Hematopoietic multipotent progenitor cell treated with erythropoietin and hydrocortisone succinate and interleukin-3 and kit ligand, for 15 days (in vitro differentiated cells): ENCODE measurements at regions not wholly inside any gene's neighbourhood (a gene's known extent, or its start where the extent isn't known, plus 50 kb on each side); places are given as distances from the start of the nearest gene placed in this dataset.

Experiments
- DNase-seq: peaks from one replicate; pipeline ENCODE4 v3.0.0-alpha.2; 2015; ENCODE audit warnings: low spot score

DNA sequence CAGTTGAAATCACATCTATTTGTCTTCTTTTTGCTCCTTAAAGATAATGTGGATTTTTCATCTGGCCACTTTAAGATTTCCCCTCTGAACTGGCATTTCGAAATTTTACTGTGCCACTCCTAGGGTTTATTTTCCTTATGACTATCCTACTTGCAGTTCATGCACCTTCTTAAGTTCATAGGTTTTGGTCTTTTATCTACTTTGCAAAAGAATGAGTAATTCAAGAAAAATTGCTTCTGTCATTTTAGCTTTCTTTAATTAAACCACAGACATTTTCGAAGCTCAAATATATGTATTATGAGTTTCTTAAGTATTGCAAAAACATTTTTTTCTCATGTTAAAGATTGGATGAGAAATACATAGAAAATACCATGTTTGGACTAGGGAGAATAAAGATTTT, 1244.8 kb upstream of the TMPRSS15 start:
- no peak for DNase-seq

DNA sequence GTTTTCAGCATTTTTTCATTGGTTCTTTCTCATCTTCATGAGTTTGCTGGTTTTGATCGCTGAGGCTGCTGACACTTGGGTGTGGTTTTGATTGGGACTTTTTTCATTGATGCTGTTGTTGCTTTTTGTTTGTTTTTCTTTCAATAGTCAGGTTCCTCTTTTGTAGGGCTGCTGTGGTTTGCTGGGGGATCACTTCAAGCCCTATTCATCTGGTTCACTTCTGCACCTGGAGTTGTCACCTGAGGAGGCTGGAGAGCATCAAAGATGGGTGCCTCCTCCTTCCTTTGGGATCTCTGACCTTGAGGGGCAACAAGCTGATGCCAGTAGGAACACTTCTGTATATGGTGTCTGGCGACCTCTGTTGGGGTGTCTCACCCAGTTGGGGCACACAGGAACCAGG, 1279.9 kb upstream of the TMPRSS15 start:
- DNase-seq: no peak

DNA sequence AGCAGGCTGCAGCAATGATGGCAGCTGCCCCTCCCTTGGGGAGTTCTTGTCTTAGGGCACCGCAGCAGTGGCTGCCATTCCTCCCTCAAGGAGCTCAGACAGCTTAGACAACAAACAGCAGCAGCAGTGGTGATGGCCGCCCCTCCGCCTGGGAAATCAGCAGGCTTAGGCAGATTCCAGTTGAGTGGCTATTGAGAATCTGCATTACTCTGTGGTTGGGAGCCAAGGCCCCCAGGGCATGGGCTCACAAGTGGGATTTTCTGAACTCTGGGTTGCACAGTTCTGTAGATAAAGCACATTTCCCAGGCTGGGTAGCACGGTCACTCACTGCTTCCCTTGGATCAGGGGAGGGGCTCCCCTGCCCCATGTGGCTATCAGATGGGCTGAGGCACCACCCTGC, 1280.7 kb upstream of the TMPRSS15 start:
- no peak for DNase-seq

DNA sequence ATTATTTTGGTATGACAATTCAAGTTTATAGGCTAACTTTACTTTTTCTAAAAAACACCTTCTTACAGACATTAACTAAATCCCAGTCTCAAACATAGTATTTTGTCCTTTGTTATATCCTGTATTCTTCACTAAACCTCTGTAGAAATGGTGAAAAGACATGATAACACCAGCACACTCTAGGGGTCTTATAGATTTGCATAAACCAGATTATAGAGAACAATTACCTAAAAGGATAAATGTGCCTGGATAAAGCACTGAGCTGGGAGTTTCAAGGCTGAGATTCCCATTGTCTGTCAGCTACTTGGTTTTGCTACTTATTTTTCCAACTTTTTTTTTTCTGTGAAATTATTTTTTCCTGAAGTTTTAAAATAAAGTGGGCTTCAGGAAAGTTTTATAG, 1288.6 kb upstream of the TMPRSS15 start:
- DNase-seq: no peak

DNA sequence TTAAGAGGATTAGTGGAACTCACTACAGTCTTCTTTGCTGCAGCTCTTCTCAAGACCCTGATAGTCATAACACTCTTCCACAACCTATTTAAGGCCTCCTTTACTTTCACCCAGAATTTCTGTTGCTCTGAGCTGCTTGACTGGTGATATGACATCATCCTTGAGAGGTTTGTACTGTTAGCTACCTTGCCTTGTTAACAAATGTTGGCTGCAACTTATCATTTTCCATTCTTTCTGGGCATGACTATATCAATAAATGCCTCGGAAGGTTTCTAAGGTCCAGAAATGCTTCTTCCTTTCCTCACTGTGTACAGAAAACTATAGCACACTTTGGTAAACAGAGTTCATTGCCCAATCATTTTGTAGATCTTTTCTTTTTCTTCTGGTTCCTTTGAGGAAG, 1292.2 kb upstream of the TMPRSS15 start:
- no peak for DNase-seq

DNA sequence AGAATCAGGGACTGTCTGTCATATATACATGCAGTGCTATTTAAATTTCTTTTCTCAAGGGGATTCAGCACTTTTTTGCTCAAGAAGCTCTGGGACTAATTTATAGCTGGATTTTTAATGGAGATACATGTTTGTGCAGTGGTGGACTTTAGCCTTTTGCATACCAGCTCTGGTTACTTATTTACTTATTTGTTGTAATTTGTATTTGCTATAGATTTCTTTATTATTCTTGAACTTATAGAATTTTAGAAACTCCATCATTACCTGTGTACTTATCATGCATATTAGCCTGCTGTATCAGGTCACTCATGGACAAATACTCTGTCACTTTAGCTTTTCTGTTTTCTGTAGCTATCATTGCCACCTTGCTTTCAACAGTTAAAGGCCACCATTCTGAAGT, 1296.9 kb upstream of the TMPRSS15 start:
- DNase-seq: no peak

DNA sequence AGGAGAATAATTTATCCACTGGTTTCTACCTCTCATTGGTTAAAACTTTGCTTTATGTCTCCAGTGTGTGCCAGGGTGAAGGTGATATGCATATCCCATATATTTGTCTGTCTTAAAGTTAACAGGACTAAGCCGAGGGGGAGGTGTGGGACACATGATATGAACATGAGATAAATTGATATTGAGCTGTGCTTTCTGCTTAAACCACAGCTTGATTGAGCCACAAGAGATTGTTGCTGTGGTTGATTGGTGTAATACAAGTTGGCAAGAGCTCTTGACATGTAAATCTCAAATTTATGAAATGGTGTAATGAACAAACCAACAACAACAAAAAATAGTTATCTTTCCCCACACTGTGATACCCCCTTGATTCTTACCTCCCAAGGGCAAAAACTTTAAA, 1295.5 kb upstream of the NCAM2 start:
- no peak for DNase-seq

DNA sequence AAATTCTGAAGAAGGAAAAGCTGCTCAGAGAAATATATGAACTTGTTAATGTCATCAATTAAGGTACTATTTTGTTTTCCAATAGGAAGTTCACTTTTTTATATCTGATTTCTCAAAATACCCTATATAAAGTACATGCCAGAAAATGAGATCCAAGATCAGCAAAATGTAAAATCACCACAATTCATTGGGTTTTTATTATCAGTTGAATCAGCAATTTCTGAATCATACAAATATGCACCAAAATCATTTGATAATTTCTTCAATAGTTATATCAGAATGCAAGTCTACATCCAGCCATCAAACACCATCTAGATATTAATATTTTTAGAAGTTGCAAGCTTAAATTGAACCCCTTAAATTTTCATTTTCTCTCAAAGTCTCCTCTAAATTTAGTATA, 1293.4 kb upstream of the NCAM2 start:
- DNase-seq: no peak

DNA sequence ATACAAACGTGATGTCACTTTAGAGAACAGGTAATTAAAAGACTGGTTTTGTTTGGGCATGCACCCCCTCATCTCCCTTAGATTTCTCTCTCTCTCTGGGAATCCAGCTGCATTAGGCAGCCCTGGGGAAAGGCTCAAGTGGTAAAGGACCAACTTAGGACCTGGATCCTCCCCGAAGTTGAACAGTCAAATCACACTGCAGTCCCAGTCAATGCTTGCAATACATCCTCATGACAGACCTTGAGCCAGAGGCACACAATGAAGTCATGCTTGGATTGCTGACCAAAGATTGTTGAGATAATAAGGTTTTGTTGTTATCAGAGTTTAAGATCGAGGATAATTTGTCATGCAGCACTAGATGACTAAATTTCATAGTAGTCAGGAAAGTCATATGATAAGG, 1285.8 kb upstream of the NCAM2 start:
- no peak for DNase-seq

DNA sequence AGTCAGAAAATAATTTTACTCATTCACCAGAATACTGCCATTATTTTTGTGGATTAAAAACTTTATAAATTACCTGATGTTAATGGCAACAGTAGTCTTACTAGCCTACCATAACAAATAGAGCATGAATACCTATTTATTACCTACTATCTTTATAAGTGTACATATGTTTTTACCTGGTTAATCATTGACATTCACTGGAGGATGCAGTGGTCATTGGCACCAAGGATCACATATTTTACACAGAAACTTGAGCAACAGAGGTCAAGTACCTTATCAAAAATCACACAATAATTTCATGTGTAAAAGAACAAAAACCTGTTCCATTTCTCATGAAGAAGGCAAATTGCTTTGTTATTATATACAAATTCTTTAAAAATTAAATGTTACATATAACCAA, 1284.9 kb upstream of the NCAM2 start:
- DNase-seq: no peak

DNA sequence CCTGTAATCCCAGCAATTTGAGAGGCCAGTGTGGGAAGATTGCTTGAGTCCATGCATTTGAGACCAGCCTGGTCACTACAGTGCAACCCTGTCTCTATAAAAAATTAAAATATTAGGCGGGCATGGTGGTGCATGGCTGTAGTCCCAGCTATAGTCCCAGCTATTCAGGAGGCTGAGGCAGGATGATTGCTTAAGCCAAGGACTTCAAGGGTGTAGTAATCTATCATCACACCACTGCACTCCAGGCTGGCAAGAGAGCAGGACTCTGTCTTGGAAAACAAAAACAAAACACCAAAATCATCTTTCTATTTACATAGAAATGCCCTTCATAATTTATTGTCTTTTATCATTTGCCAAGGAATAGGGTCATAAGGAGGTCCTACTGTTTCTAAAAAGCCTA, 1274.1 kb upstream of the NCAM2 start:
- no peak for DNase-seq

DNA sequence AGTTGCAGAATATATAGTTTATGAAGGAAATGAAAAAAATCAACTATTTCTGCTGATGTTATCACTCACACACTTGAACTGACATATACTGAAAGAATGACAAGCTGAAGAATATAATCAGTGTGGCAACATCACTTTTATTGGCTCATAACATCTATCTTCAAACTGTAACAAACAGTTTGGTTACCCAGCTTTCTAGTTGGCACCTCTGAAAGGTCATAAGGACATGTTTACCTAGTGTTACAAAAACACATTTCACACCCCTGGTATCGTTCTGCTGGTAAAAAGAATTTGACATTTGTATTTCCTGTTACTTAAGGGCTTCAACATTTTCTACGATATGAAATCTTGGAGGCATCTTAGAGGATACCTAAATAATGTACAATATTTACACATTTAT, 1267.0 kb upstream of the NCAM2 start:
- no peak for DNase-seq

DNA sequence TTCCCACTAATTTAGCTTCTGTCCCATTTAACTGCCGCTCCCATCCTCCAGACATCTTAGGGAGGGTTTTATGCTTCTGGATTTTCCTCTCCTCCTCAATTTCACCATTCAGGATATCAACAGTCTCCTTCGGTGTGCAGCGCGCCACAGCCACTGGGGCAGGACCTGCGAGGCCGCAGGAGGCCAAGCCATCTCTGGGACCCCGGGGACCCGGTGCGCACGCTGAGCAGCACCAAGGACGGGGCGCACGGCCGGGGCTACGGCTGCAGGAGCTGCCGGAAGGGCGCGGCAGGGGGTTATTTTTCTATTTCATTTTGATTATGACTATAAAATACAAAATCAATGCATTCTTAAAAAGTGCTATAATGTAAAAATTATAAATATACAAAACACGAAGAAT, 1238.4 kb upstream of the NCAM2 start:
- DNase-seq: no peak

DNA sequence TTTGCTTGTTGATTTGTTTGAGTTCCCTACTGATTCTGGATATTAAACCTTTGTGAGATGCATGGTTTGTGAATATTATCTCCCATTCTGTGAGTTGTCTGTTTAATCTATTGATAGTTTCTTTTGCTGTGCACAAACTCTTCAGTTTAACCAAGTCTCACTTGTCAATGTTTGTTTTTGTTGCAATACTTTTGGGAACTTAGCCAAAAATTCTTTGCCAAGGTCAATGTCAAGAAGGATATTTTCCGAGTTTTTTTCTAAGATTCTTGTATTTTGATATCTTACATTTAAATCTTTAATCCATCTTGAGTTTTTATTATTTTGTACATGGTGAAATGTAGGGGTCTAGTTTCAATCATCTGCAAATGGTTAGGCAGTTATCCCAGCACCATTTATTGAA, 1230.7 kb upstream of the NCAM2 start:
- no peak for DNase-seq

DNA sequence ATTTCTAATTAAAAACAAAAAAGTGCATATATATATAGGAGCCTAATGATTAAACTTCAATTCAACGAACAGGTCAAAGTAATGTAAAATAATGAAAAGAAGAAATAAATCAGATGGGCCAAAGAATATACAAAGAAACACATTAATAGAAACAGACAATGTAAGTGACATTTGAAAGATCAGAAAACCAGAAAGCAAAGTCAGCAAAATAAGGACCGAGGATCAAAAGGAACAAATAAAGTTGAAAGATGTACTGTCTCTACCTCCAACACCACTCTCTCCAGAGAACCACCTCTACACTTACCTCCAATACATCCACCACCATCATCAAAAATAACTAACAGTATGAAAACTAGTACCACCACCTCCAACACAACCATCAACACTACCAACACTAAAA, 1226.3 kb upstream of the NCAM2 start:
- DNase-seq: no peak

DNA sequence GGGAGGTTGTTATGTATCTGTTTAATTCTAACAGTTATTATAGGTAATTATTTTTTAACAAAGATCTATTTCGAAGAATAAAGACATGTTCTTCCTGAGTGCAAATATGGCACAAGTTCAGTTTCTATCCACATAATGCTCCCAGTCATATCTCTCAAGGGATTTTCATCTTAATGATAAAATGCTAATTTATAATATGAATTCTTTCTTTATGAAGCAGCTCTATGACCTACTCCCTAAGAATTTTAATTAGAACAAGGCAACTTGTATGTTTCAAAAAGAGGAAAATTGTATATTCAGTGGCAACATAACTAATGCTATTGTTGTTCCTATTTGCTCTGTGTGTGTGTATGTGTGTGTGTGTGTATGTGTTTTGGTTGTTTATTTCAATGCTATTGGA, 1222.1 kb upstream of the NCAM2 start:
- DNase-seq: no peak

DNA sequence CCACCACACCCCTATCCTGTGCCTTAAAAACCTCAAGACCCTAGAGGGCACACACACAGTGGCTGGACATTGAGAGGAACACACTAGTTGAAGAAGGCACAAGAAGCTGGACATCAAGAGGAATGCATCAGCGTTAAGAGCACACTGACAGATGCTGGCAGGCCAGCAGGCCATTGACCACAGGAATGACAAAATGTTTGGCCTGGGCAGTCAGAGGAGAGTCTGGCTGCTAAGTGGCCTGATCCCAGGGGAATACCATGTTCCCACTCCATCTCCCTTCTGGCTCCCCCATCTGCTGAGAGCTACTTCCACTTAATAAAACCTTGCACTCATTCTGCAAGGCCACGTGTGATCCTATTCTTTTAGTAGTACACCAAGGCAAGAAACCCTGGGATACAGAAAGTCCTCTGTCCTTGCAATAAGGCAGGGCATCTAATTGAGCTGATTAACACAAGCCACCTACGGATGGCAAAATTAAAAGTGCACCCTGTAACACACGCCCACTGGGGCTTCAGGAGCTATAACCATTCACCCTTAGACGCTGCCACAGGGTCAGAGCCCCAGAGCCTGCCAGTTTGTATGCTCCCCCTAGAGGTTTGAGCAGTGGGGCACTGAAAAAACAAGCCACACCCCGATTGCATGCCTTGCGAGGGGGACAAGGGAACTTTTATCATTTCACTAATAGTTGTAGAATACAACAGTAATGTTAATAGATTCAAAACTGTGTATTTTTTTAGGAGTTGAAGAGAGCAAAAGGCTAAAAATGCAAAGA, 1216.1 kb upstream of the NCAM2 start:
- no peak for DNase-seq

DNA sequence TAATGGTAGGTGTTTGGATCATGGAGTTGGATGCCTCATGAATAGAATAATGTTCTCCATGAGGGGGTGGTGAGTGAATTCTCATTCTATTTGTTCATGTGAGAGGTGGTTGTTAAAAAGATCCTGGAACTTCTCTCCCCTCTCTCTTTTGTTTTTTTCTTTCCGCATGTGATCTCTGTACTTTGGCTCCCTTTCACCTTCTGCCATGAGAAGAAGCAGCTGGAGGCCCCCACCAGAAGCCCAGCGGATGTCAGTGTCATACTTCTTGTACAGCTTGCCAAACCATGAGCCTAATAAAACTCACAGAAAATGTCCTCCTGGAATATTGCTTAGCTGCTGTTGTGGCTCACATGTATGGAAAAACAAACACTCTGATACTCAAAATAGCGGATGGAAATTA, 1212.3 kb upstream of the NCAM2 start:
- no peak for DNase-seq

DNA sequence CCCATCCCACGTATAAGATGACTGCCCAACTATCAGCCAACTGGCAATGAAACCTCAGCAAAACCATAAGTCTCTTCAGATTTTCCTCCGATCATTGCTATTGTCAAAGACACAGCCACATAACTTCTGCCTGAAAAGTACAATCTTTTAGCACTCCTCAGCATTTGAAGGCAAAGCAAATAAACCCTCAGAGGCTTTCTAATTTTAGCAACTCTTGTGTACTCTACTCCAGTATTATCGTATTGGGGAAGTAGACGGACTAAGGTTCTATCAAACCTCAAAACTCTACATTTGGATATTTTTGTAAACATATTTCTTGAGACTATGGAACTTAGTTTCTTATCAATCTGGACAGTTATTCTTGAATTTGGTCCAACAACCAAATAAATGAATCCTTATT, 1206.2 kb upstream of the NCAM2 start:
- no peak for DNase-seq

DNA sequence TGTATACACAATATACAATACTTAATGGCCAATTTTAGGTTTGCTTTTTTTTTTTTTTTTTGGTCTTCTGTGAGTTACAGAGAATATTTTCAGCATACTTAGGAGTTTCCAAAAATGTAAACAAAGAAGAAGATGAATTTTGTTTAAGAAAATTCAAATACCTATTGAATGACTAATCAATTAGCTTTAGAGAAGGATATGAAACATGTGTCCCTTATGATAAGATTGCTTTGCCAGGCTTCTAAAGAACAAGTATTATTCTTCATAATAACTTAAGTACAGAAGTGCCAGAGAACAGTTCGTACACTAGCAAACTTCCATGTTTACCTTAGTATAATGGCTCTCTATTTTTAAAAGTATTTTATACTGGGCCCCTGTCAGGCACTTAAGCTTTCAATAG, 1191.0 kb upstream of the NCAM2 start:
- no peak for DNase-seq

DNA sequence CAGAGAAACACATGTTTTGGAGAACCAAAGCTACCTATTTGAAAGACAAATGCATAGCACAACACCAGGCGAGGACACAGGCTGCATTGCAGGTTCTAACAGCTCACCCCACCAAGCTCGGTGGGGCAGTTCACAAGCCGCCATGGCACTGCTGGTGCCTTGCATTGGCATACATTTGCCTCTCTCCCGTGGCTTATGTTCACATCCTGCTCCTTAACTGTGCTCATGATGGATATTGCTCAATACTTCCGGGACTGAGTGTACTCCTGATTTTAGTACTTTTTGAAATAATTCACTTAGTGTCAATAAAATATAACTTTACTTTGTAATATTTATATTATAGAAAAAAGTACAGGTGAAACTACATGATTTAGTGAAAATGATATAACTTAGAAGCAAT, 1187.4 kb upstream of the NCAM2 start:
- no peak for DNase-seq

DNA sequence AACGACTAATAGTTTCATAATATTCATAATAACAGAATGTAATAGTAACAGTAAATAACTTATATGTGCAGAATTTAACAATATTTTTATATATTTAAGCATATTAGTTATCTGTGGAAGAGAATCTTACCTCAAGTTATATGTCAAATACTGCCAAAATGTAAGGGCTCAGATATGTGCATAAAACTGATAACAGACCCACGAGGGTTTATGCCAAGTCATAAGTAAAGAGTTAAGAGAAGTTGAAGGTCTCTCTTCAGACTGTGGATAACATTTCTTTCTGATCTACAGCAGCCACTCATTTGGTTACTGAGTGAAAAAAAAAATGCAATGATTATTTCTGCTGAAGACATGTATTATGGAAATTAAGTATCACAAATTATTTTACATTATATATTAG, 1167.8 kb upstream of the NCAM2 start:
- peak; percentile 4 for DNase-seq

DNA sequence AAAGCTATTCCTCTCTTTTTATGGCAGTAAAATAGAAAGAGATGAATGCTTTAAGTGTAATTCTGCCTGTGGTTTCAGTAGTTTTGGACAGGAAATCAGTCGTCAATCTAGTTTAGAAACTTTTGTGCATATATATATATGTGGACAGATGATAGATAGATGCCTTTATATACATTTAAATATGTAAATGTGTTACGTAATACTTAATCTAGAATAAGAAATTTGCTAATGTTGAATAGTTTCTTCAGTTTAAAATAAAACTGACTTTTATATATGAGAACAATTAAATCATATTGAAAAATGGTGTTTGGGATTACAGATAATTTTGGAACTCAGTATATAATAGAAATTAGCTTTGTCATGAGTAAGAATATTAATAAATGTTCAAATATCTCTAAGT, 1165.7 kb upstream of the NCAM2 start:
- DNase-seq: no peak

DNA sequence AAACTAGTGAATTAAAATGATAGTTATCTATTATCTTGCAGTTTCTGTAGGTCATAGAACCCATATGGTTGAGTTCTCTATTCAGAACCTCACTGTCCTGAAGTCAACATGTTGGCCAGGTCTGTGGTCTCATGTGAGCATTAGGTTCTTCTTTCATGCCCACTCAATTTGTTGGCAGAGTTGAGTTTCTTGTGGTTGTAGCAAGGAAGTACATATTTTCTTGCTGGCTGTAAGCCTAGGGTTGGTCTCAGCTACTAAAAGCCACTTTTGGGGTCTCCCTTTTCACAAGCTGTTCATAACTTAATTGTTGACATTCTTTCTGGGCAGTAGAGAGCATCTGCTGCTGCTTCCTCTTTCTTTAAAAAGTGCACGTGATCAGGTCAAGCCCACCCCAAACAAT, 1165.1 kb upstream of the NCAM2 start:
- no peak for DNase-seq

DNA sequence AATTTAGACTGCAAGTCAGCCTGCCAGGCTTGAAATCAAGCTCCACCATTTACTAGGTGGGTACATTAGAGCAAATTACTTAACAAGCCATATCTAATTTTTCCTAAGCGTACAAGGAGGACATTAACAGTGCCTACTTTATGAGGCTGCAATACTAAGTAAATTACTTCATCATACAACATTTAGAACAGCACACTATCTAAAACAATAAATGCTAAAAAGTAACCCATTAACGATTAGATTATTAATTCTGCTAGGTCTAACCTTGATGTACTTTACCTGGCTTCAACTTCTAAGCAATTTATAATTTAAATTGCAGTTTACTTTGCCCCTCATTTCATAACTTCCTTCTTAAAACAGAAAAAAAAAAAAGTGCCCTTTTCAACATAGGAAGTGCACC, 1155.6 kb upstream of the NCAM2 start:
- no peak for DNase-seq
